GM12874 (cell line): ENCODE measurements at regions not wholly inside any gene's neighbourhood (a gene's known extent, or its start where the extent isn't known, plus 50 kb on each side); places are given as distances from the start of the nearest gene placed in this dataset.

ENCODE experiments used
- CTCF ChIP-seq: IDR thresholded peaks from 2 replicates; pipeline ENCODE4 v1.5.1; 2011; ENCODE audit warnings: low read depth, mild to moderate bottlenecking, control low read depth, low read length, moderate library complexity; ENCODE audit not compliant: insufficient read depth

- TF ChIP-seq CTCF: no peak
Measured at GRCh38 chr5:104731331-104731730, 1168.7 kb upstream of the NUDT12 start.

- no peak for TF ChIP-seq CTCF
Measured at GRCh38 chr5:104708027-104708426, 1145.4 kb upstream of the NUDT12 start.

- TF ChIP-seq CTCF: no peak
Measured at GRCh38 chr5:104706600-104706999, 1144.0 kb upstream of the NUDT12 start.

GRCh38 chr5:104702212-104702611 lies 1139.6 kb upstream of the NUDT12 start:
- TF ChIP-seq CTCF: no peak

GRCh38 chr5:104699438-104699837 lies 1136.8 kb upstream of the NUDT12 start:
- no peak for TF ChIP-seq CTCF

- TF ChIP-seq CTCF: no peak
Measured at GRCh38 chr5:104661256-104661655, 1098.7 kb upstream of the NUDT12 start.

- TF ChIP-seq CTCF: no peak
Measured at GRCh38 chr5:104659497-104659896, 1096.9 kb upstream of the NUDT12 start.

- no peak for TF ChIP-seq CTCF
Measured at GRCh38 chr5:104652271-104652861, 1089.8 kb upstream of the NUDT12 start.
